Tongue (tissue), 1 donor: ENCODE measurements at regions not wholly inside any gene's neighbourhood (a gene's known extent, or its start where the extent isn't known, plus 50 kb on each side); places are given as distances from the start of the nearest gene placed in this dataset.

ENCODE experiments used
- DNase-seq: peaks from one replicate; pipeline ENCODE4 v3.0.0-alpha.2; 2015

DNA sequence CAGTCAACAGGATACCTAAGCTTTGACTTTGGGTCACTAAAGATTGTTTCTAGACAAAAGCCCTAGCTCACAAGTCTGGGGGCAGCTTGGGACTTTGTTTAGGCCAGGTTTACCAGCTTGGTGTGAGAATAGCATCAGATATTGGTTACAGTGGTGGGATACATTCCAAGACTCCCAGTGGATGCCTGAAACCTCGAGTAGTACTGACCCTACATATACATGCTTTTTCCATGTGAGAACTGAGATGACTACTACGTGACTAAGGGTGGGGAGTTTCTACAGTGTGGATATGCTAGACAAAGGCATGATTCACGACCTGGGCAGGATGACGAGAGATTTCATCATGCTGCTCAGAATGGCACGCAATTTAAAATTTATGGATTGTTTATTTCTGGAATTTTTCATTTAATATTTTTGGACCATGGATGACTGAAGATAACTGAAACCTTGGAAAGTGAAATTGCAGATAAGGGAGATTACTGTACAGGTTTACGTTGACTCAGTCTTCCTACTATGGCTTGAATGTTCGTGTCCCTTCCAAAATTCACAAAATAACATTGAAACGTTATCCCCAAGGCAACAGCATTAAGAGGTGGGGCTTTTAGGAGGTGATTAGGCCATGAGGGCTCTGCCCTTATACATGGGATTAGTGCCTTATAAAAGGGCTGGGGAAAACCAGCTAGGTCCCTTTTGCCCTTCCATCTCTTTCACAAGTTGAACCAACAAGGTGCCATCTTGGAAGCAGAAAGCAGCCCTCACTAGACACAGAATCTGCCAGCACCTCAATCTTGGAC is 50.2 kb upstream of the CTAGE1 start:
- DNase-seq, result no peak

DNA sequence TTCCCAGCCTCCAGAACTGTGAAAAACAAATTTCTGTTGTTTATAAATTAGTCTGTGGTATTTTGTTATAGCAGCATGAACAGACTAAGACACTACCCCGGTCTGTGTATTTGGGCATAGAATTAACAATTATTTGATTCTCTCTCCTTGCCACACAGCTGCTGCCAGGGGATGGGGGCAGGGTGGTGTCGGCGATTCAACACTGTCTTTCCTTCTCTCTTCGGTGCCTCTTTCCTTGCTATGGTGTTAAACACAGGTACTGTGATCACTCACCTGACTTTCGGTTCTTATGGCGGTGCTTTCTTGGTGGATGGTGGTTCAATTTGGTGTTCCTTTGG is 50.8 kb upstream of the CTAGE1 start:
- DNase-seq, result no peak

DNA sequence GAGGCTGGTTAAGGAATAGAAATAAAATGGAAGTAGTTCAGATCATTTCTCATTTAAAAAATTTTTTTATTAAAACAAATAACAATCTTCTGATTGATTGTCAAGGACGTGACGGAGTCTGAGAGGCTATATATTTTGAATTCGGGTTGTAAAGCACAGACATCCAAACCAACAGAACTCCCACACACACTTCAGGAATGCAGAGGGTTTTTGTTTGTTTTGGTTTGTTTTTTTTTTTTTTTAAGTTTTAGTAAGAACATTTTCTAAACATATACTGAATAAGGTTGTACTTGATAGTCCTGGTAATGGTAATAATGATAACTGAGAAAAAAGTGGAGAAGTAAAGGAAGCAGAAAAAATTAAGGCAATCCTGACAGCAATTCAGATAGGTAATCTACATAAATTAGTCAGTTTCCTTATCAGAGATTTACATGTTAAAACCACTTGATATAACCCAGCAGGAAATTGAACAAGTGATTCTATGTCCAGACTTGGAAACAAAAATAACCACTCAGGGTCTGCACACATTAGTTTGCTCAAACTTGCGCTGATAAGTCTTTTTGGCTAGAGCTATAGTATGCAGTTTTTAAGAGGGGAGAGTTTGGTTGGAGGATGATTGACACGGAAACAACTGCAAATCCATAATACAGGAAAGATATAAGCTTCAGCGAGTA is 51.5 kb upstream of the CTAGE1 start:
- no peak for DNase-seq

DNA sequence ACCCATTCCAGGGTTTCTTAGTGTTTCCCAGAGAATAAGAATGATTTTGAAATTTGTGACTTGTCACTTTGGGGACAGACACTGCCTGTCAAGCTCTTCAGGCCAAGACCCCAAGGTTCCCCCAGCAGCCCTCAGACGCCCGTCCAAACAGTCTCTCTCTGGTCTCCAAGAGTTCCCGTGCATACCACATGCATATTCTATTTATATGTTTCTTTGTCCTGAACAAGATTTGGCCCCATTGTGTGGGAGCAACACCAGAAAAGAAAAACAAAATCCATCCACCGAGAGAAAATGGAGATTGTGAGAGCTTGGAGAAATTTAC is 52.2 kb upstream of the CTAGE1 start:
- peak; percentile 13 for DNase-seq

- DNase-seq, result peak; percentile 16
Measured at GRCh38 chr18:22470248-22471235, 52.8 kb upstream of the CTAGE1 start.

DNA sequence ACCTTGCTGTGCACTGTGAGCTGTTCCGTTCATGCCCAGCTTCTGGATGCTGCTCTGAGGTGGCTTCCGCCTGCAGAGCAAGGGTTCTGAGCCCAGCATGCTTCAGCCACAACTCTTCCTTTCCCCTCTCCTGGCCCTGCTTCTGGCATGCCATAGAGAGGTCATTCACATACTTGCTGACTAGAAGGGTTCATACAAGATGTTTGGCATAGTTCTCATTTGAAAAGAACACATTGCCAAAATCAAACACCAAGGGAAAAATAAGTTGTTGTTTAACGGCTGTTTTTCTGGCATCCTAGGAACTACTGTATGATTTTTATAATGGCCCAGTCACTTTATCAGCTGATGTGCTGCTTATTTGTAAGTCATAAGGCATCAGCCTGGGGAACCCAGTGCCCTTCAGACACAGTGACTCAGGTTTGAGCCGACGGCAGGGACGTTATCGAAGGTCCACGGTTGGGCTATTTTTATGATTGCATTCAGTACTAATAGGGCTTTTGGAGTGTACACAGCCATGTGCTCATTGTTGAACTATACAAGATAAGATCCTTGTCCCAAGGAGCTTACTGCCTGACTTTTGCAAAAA is 53.9 kb upstream of the CTAGE1 start:
- DNase-seq, result peak; percentile 7

DNA sequence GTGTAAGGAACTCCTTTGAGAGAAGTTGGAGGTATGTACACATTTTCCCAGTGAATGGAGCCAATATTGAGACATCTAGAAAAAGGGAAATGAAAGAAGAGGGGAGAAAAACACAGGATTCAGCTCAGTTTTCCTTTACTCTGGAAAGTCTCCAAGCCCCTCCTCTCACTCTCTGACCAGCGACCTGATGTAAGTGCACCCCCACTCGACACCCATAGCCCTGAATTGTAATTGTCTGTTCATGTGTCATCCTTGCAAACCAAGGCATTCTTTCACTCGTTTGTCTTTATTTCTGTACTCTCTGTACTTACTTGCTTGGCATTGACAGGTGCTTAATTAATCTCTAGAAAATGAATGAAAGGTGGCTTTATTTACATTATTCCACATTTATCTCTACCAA is 55.7 kb upstream of the CTAGE1 start:
- no peak for DNase-seq

- DNase-seq, result no peak
Measured at GRCh38 chr18:22475426-22476100, 57.8 kb upstream of the CTAGE1 start.

- DNase-seq, result no peak
Measured at GRCh38 chr18:22477222-22477621, 59.5 kb upstream of the CTAGE1 start.

DNA sequence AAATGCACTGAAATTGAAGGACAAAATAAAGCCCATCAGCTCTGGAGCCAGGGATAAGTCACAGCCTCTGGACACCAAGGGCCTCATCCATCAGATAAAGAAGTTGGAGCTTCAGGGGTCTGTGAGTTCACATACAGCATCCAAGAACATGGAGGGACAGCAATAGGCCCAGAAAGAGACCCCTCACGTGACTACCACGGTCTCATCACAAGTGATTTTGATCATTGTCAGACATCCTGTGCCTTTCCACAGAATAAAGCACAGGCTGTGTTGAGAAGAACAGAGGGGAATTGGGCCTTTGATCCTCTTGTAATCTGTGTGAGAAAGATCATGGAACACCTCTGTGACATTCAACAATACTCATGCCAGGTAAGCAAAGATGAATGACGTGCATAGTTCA is 65.2 kb upstream of the CTAGE1 start:
- DNase-seq, result no peak

GRCh38 chr18:22483407-22483806 is 65.7 kb upstream of the CTAGE1 start:
- no peak for DNase-seq

DNA sequence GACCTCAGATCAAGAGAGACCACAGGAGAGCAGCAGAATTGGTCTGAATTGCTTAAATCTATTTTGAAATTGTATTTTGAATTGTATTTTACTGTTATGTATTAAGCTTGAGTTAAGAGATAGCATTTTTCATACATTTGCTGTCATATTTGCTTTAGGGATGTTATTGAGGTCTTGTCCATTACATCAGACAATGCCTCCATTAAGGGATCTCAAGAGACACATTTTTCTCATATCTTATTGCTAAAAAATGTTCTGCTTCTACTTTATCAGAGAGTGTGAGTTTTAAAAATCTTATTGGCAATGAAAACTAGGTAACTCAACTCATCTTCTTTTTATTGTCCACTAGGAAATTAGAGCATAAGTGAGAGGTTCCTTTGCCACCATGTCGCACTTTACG is 66.8 kb upstream of the CTAGE1 start:
- DNase-seq, result no peak

- DNase-seq, result no peak
Measured at GRCh38 chr18:22485808-22486244, 68.1 kb upstream of the CTAGE1 start.

- DNase-seq, result no peak
Measured at GRCh38 chr18:22486667-22487066, 69.0 kb upstream of the CTAGE1 start.

- no peak for DNase-seq
Measured at GRCh38 chr18:22488554-22488953, 70.8 kb upstream of the CTAGE1 start.

DNA sequence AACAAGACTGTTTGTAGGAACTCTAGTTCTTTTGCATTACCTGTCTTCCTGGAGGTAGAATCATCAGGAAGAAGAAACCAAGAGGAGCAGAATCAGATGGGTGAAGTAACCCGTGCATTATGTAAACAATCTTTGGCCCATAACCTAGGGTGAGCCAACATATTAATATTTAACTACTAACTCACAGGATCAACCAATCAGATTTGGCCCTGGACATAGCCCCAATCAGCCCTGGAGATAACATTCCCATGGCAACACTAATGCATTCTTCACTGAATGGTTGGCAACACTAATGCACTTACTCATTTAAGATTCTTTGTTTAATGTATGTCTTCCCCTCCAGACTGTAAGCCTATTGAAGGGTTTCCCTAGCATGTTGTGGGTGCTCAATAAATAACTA is 72.0 kb upstream of the CTAGE1 start:
- DNase-seq, result no peak

DNA sequence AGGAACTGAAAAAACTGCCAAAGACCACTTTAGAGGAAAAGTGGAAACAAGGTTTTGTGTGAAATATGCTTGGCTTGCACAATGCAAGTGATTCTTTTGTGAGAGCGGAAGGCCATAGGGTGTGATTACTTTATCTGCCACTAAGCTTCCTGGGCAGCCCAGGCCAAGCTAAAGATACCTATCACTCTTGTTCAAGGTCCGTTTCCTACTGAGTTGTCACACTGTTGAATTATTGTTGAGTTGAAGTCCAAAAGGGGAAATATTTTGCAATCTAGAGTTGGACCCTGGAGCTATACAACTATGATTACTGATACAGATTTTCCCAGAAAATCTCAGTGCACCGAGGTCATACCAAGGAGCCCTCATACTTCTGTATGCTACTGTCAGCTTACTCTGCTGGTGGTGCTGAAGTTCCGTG is 72.7 kb upstream of the CTAGE1 start:
- DNase-seq, result no peak

DNA sequence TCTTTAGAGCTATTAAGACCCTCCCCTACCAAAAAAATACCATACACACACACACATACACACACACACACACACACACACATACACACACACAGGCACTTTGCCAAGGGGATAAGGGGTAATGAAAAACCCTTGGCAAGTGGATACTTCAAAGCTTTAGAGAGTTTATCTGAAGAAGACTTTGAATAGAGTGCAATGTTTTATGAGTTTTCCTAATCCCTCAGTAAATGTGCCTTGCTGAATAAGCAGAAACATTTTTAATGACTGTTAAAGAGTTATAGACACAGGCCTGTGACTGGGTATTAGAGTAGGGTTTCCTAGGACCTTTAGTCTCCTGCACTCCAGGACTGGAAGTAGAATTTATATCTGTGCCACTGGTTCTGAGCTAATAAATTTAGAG is 75.5 kb upstream of the CTAGE1 start:
- no peak for DNase-seq

GRCh38 chr18:22493940-22494339 is 76.2 kb upstream of the CTAGE1 start:
- DNase-seq, result no peak

GRCh38 chr18:22494771-22495170 is 77.1 kb upstream of the CTAGE1 start:
- no peak for DNase-seq

DNA sequence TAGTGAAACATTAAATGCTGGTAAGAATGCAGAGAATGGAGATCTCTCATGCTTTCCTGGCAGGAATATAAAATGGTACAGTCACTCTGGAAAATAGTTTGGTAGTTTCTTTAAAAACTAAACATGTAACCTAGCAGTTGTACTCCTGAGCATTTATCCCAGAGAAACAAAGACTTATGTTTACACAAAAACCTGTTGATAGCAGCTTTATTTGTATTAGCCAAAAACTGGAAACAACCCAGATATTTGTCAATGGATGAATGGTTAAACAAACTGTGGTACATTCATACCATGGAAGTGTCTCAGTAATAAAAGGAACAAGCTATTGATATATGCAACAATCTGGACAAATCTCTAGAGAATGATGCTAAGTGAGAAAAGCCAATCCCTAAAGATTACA is 81.7 kb upstream of the CTAGE1 start:
- DNase-seq, result no peak

DNA sequence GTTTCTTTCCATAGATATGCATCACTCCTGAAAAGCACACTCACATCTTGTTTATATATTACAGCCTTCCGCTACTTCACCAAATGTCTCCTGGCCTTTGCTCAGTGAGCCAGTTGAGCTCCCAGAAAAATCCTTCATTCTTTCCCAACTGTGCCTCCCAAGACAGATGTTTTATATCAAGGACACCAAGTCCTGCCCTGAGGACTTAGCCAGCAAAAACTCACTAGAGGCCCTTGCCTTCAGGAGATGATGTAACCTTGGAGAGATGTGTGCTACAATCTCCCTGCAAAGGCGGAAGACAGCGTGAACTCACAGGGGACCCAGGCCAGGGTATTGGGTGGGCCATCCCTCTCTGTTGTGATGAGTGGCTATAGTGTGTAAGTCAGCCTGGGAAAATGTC is 86.1 kb upstream of the CTAGE1 start:
- peak; percentile 22 for DNase-seq
